Effector memory CD8-positive, alpha-beta T cell (primary cell): ENCODE measurements at regions not wholly inside any gene's neighbourhood (a gene's known extent, or its start where the extent isn't known, plus 50 kb on each side); places are given as distances from the start of the nearest gene placed in this dataset.
"Not testable (repeated sequence)": the region's sequence is repeated elsewhere in the genome, so short reads cannot be mapped to it uniquely, and the experiment has no call there.

Experiments
- ATAC-seq: fragments of 150-1000 bp; cut with Tn5 transposase; replicated peaks from 2 replicates; pipeline ENCODE4 v1.10.0; 2021; ENCODE audit warnings: mild to moderate bottlenecking, moderate library complexity
- DNase-seq, 3 experiments: peaks; one replicate each; pipeline ENCODE4 v3.0.0; 2021
- H3K27ac Mint-ChIP-seq, 2 donors: one replicate each; pipeline ENCODE4 v1.8.0; 2022; ENCODE audit warnings: mild to moderate bottlenecking in 2 of 2, mixed read lengths in 2 of 2, moderate library complexity in 2 of 2
- H3K27me3 Mint-ChIP-seq, 2 donors: one replicate each; pipeline ENCODE4 v1.8.0; 2022; ENCODE audit warnings: mixed read lengths in 2 of 2
- H3K36me3 Mint-ChIP-seq: one replicate; pipeline ENCODE4 v1.8.0; 2022; ENCODE audit warnings: mild to moderate bottlenecking, moderate library complexity, mixed read lengths; ENCODE audit not compliant: insufficient read depth
- H3K4me1 Mint-ChIP-seq, 2 donors: one replicate each; pipeline ENCODE4 v1.8.0; 2022; ENCODE audit warnings: low read depth in 2 of 2, mixed read lengths in 2 of 2
- H3K4me3 Mint-ChIP-seq, 2 donors: one replicate each; pipeline ENCODE4 v1.8.0; 2022; ENCODE audit warnings: mild to moderate bottlenecking in 2 of 2, mixed read lengths in 2 of 2, moderate library complexity in 2 of 2
- H3K9me3 Mint-ChIP-seq, 2 donors: one replicate each; pipeline ENCODE4 v1.8.0; 2022; ENCODE audit warnings: mixed read lengths in 2 of 2

GRCh38 chr7:3174515-3175284 is 126.4 kb upstream of the SDK1 start:
- no peak overlapping the region for H3K27ac Mint-ChIP-seq
- peaks cover 7% of the 10 kb centered on the region for H3K36me3 Mint-ChIP-seq
- H3K4me3 Mint-ChIP-seq: no peak overlapping the region
- ATAC-seq (no peak), DNase-seq (no peak)
- peaks cover 0 to 4% of the 10 kb centered on the region in 2 donors for H3K9me3 Mint-ChIP-seq
- H3K27me3 Mint-ChIP-seq: peaks cover 42 to 59% of the 10 kb centered on the region in 2 donors
- no peaks in the 10 kb centered on the region for H3K4me1 Mint-ChIP-seq

- H3K36me3 Mint-ChIP-seq: peaks cover 5% of the 10 kb centered on the region
- H3K27me3 Mint-ChIP-seq: peaks cover 38 to 54% of the 10 kb centered on the region in 2 donors
- H3K4me3 Mint-ChIP-seq: no peak overlapping the region
- H3K27ac Mint-ChIP-seq: no peak overlapping the region
- no peaks in the 10 kb centered on the region for H3K4me1 Mint-ChIP-seq
- no peak for ATAC-seq
- no peak for DNase-seq
- H3K9me3 Mint-ChIP-seq: peaks cover 0 to 4% of the 10 kb centered on the region in 2 donors
Measured at GRCh38 chr7:3175285-3175902, 125.7 kb upstream of the SDK1 start.

GRCh38 chr7:3176112-3177000 is 124.7 kb upstream of the SDK1 start:
- peaks cover 0 to 4% of the 10 kb centered on the region in 2 donors for H3K9me3 Mint-ChIP-seq
- ATAC-seq (no peak), DNase-seq (no peak)
- no peak overlapping the region for H3K4me3 Mint-ChIP-seq
- H3K27me3 Mint-ChIP-seq: peaks cover 32 to 44% of the 10 kb centered on the region in 2 donors
- no peak overlapping the region for H3K27ac Mint-ChIP-seq
- peaks cover 2% of the 10 kb centered on the region for H3K36me3 Mint-ChIP-seq
- no peaks in the 10 kb centered on the region for H3K4me1 Mint-ChIP-seq

- Mint-ChIP-seq H3K9me3 (no peaks in the 10 kb centered on the region), H3K27me3 (peaks cover 23 to 35% of the 10 kb centered on the region in 2 donors), H3K4me3 (no peak overlapping the region), H3K36me3 (peaks cover 2% of the 10 kb centered on the region), H3K4me1 (no peaks in the 10 kb centered on the region), H3K27ac (no peak overlapping the region)
- DNase-seq: no peak
- ATAC-seq: no peak
Measured at GRCh38 chr7:3177271-3177670, 123.8 kb upstream of the SDK1 start.

- Mint-ChIP-seq H3K9me3 (no peaks in the 10 kb centered on the region), H3K27me3 (peaks cover 12 to 13% of the 10 kb centered on the region in 2 donors), H3K4me3 (no peak overlapping the region), H3K4me1 (no peaks in the 10 kb centered on the region), H3K27ac (no peak overlapping the region), H3K36me3 (peaks cover 2% of the 10 kb centered on the region)
- DNase-seq: no peak
- ATAC-seq: no peak
Measured at GRCh38 chr7:3179456-3179855, 121.6 kb upstream of the SDK1 start.

GRCh38 chr7:3180604-3181003 is 120.4 kb upstream of the SDK1 start:
- H3K4me3 Mint-ChIP-seq: no peak overlapping the region
- no peak for DNase-seq
- peaks cover under 1 to 2% of the 10 kb centered on the region in 2 donors for H3K27me3 Mint-ChIP-seq
- H3K9me3 Mint-ChIP-seq: no peaks in the 10 kb centered on the region
- no peaks in the 10 kb centered on the region for H3K36me3 Mint-ChIP-seq
- H3K4me1 Mint-ChIP-seq: no peaks in the 10 kb centered on the region
- no peak for ATAC-seq
- H3K27ac Mint-ChIP-seq: no peak overlapping the region

GRCh38 chr7:3182055-3182454 is 119.0 kb upstream of the SDK1 start:
- H3K36me3 Mint-ChIP-seq, H3K4me3 Mint-ChIP-seq, H3K27ac Mint-ChIP-seq, H3K27me3 Mint-ChIP-seq, H3K9me3 Mint-ChIP-seq, H3K4me1 Mint-ChIP-seq, DNase-seq, ATAC-seq: not testable (repeated sequence)

GRCh38 chr7:3187444-3188040 is 113.5 kb upstream of the SDK1 start:
- Mint-ChIP-seq H3K4me3 (no peak overlapping the region), H3K36me3 (no peaks in the 10 kb centered on the region), H3K27me3 (peaks cover 10 to 20% of the 10 kb centered on the region in 2 donors), H3K4me1 (no peaks in the 10 kb centered on the region), H3K27ac (no peak overlapping the region), H3K9me3 (no peaks in the 10 kb centered on the region)
- DNase-seq (no peak), ATAC-seq (no peak)

GRCh38 chr7:3188946-3189345 is 112.1 kb upstream of the SDK1 start:
- Mint-ChIP-seq H3K4me3 (no peak overlapping the region), H3K27me3 (peaks cover 10 to 20% of the 10 kb centered on the region in 2 donors), H3K36me3 (no peaks in the 10 kb centered on the region), H3K9me3 (no peaks in the 10 kb centered on the region), H3K4me1 (peaks cover 4% of the 10 kb centered on the region in 2 donors), H3K27ac (no peak overlapping the region)
- ATAC-seq (no peak), DNase-seq (no peak)

GRCh38 chr7:3191548-3191947 is 109.5 kb upstream of the SDK1 start:
- no peak for ATAC-seq
- Mint-ChIP-seq H3K4me3 (no peak overlapping the region), H3K4me1 (peaks cover 4% of the 10 kb centered on the region in 2 donors), H3K27me3 (peaks cover 26 to 38% of the 10 kb centered on the region in 2 donors), H3K36me3 (no peaks in the 10 kb centered on the region), H3K9me3 (no peaks in the 10 kb centered on the region), H3K27ac (no peak overlapping the region)
- no peak for DNase-seq

- DNase-seq (no peak), ATAC-seq (no peak)
- peaks cover 36 to 49% of the 10 kb centered on the region in 2 donors for H3K27me3 Mint-ChIP-seq
- peak overlapping the region in 1 of 2 donors; percentile 14 for H3K27ac Mint-ChIP-seq
- H3K4me1 Mint-ChIP-seq: peaks cover 4% of the 10 kb centered on the region in 2 donors
- no peaks in the 10 kb centered on the region for H3K36me3 Mint-ChIP-seq
- H3K4me3 Mint-ChIP-seq: no peak overlapping the region
- no peaks in the 10 kb centered on the region for H3K9me3 Mint-ChIP-seq
Measured at GRCh38 chr7:3192669-3193068, 108.4 kb upstream of the SDK1 start.

GRCh38 chr7:3193379-3194120 is 107.5 kb upstream of the SDK1 start:
- H3K9me3 Mint-ChIP-seq: no peaks in the 10 kb centered on the region
- peaks cover 42 to 57% of the 10 kb centered on the region in 2 donors for H3K27me3 Mint-ChIP-seq
- ATAC-seq (no peak), DNase-seq (no peak)
- H3K36me3 Mint-ChIP-seq: no peaks in the 10 kb centered on the region
- peaks cover 4% of the 10 kb centered on the region in 2 donors for H3K4me1 Mint-ChIP-seq
- H3K27ac Mint-ChIP-seq: peak overlapping the region in 1 of 2 donors; percentile 14
- no peak overlapping the region for H3K4me3 Mint-ChIP-seq
